Right renal pelvis (tissue), 4 donors: ENCODE measurements at regions not wholly inside any gene's neighbourhood (a gene's known extent, or its start where the extent isn't known, plus 50 kb on each side); places are given as distances from the start of the nearest gene placed in this dataset.
"Not testable (repeated sequence)": the region's sequence is repeated elsewhere in the genome, so short reads cannot be mapped to it uniquely, and the experiment has no call there.

Source experiments
- DNase-seq, 4 donors: peaks; one replicate each; pipeline ENCODE4 v3.0.0-alpha.2; 2013; ENCODE audit warnings: low read depth in 4 of 4, low spot score in 3 of 4, missing footprints in 1 of 4

DNA sequence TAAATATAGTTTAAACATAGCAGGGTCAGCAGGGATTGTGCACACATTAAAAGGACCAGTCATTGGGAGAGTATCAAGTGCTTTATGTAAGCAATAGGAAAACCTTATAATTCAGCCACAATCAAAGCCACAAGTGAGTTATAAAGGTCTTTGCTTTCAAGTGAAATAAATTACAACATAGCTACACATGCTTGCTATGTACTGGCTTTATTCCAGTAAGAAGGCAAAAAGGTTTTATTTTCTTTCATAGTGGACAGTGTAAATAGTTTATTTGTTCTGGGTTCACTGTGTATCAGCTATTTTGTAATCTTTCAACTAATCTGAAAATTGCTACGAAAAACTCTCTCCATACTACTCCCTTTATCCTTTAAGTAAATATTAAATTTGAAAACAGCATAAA, 691.4 kb downstream of the PCDH7 start:
- no peak for DNase-seq

DNA sequence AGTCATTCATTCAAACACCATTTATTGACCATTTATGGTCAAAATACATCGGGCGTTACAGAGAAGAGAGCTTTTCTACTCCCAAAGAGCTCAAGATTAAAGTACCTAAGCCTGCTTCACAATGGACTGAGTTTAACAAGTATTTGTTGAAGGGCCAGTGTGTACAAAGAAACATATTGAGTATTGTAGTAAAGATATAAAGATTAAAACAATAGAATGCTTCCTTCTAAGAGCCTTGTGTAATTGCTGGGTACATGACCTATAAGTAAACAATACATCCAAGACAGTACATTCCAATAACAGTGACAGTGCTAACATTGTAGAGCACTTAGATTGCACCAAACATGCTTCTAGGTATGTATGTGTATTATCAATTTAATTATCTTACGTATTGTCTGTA, 695.5 kb downstream of the PCDH7 start:
- no peak for DNase-seq

DNA sequence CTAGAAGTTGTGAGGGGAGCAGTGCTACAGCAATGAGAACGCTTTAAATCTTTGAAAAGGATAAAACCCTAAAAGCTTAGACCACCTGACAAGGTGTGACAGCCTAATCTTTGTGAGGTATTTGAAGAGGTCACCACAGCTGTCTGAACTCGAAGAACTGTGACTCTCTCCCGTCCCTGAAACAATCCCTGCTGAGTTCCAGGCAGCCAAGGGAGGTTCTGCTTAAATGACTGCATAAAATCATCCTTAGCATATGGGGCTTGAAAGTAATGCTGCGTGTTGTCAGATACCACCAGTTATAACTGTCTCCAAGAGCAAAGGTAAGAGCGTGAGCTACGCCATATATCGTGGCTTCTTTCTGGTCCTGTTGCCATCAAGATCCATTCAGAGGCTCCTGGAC, 696.3 kb downstream of the PCDH7 start:
- no peak for DNase-seq

DNA sequence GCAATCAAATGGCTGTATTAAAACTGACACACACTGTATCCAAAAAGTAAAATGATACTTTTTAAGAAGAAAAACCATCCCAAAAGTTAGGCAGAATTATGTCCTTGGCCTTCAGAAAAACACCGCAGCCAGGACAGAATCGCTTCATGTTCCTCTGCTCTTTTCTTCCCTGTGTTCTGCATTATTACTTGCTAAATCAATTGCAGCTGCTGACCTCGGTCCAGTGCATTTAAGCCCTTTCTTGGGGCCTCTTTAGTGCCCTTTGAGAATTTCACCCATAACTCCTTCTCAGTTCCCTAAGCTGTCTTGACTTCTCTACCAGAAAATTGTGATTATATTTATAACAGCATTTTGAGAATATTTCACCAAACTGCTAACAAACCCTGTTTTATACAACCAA, 696.9 kb downstream of the PCDH7 start:
- DNase-seq, result no peak

DNA sequence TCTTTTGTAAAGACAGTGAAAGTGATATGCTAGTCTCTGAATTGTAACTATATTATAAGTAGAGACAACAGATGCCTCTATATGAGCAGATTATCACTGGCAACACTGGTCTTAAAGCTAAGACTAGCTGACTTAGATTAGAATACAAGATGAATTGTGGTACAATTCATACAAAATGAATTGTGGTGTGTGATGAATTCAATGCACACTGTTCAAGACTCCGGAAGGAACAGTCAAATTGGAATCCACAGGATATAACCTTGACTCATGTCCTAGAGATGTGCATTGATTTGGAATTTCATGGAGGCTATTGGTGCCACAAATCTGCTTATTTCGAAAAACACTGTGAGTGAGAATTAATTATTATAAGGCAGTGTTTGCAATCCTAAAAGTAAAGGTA, 701.8 kb downstream of the PCDH7 start:
- no peak for DNase-seq

DNA sequence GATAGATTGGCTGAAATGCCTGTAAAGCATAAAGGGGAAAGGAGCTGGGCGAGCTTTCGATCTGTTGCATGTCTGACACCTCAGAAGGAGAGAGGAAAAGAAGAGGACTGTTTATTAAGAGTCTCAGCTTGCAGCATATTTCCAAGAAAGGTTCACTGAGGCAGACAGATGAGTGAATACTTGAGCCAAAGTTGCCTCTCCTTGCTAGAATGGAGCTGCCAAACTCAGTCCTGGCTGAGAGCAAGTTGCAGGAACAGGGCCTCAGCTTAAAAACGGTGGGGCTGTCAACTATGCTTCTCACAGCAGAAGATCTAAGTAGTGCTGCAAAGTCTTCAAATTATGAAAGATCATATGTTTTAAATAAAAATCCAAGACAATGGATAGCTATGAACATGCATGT, 707.5 kb downstream of the PCDH7 start:
- DNase-seq, result no peak

DNA sequence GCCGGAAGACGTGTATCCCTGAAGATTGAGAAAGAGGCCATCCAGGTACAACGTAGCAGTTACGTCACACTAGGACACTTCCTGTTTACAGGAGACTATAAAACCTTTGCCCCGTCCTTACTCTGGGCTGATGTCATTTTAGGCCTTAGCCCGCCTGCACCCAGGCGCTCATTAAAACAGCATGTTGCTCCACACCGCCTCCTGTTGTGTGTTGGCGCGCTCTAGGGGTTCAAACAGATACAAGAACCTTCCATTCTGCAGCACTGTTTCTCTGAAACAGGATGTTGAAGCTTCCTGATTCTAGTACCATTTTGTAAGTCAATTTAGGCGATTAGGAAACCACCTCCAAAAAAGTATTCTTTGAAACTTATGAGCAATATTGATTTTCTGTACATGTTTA, 722.1 kb downstream of the PCDH7 start:
- no peak for DNase-seq

DNA sequence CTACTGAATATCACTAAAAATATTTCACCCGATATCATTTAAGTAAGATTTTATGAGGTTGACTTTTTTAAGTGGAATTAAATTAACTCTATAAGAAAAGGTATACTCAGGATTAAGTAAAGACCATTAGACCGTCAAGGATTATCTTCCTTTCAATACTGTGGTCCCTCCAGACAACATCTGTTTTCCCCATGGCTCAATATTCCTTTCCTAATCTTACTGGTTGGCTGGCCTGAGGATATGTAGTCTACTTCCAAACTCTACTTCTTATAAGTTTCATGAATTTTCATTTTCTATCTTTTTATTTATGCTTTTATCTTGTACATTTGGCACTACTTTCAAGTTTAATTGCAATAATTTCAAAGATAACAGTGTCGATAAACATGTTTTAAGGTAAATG, 725.4 kb downstream of the PCDH7 start:
- no peak for DNase-seq

DNA sequence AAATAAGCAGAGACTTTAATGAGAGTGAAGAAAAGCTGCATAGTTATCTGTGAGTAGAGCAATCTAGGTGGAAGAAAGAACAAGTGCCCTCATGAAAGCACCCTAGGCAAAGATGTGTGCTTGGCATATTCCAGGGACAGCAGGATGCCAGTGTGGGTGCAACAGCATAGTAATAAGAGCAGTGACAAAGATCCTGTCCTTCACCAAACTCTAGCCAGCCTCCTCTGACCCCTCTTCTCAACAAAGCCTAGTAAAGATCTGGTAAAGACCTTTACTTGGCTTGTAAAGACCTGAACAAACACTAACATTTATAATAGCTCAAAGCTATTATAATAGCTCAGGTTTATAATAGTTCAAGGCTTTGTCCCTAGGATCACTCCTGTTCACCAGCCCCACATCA, 735.4 kb downstream of the PCDH7 start:
- DNase-seq, result no peak

DNA sequence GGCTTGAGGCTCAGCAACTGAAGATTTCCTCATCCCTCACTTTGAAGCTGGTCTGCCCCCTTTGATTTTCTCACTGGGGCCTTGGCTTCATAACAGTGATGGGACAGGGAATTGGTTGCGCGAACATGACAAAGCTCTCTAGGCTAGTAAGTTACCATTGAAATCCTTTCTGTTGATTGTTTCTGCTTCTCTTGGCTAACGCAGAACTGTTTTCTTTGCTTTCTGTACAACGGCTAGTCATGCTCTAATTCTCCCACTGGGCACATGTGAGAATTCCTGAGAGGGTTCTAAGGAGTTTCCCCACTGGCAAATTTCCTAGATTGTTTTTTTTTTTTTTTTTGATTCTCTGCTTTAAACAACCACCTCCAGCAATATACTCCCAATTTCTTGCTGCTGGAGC, 738.6 kb downstream of the PCDH7 start:
- DNase-seq, result no peak

DNA sequence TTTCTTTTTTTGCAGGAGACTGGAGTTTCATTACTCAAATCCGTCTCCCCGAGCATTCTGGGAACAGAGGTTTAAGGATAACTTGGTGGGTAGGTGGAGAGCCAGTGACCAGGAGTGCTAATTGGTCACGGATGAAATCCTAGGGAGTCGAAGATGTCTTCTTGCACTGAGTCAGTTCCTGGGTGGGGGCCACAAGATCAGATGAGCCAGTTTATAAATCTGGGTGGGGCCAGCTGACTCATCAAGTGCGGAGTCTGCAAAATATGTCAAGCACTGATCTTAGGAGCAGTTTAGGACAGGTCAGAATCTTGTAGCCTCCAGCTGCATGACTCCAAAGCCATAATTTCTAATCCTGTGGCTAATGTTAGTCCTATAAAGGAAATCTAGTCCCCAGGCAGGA, 741.3 kb downstream of the PCDH7 start:
- no peak for DNase-seq

DNA sequence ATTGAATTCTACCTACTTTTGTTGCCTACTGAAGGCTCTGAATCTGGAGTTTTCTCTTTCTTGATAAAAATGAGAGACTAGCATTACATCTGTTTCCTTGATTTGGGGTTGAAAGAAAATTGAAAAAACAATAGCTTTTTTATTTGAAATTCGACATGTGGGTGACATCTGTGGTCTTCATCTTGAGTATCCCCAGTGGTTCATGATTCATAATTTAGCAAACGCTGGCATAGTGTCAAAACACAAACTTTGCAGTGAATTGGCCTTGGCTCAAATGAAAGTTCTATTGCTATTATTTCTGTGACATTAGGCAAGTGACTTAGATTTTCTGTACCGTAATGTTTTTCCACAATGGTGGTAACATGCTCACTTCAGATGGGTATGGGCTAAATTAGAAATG, 747.6 kb downstream of the PCDH7 start:
- DNase-seq, result no peak

DNA sequence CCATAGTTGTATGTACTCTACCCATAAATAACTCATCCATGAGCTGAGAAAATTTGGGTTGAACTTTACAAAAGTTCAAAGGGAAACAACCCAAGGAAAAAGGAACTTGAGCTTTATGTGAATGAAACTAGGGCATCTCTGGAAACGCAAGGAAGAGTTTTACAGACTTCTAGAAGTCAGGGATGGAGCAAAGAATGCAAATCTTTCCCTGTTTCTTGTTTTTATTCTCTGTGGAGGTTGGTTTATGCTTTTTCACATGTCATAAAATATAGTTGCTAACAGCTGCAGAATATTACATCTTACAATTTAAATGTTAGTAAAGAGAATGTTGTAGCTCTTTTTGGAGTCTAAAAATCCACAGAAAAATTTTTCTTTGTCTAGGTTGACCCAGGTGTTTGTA, 754.1 kb downstream of the PCDH7 start:
- peak in 1 of 4 donors; percentile 0 for DNase-seq

DNA sequence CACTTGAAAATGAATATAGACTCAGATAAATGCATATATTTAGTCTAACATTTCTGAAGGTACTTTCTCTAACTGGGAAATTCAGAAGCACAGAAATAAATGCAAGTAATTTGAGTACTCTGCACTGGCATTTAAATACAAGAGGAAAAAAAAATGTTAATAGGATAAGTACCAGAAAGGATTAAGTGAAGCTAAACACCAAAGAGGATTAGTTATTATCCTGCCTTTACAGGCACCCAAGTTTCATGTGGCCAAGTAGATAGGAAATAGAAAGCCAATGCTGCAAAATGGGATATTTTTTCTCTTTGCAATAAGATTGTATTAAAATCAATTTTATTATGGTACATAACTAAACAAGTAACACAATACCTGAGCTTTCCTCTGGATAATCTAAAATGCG, 762.5 kb downstream of the PCDH7 start:
- no peak for DNase-seq

DNA sequence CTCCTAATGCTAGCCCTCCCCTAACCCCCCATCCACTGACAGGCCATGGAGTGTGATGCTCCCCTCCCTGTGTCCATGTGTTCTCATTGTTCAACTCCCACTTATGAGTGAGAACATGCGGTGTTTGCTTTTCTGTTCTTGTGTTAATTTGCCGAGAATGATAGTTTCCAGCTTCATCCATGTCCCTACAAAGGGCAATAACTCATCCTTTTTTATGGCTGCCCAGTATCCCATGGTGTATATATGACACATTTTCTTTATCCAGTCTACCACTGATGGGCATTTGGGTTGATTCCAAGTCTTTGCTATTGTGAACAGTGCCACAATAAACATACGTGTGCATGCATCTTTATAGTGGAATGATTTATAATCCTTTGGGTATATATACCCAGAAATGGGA, 779.0 kb downstream of the PCDH7 start:
- not testable (repeated sequence) for DNase-seq

DNA sequence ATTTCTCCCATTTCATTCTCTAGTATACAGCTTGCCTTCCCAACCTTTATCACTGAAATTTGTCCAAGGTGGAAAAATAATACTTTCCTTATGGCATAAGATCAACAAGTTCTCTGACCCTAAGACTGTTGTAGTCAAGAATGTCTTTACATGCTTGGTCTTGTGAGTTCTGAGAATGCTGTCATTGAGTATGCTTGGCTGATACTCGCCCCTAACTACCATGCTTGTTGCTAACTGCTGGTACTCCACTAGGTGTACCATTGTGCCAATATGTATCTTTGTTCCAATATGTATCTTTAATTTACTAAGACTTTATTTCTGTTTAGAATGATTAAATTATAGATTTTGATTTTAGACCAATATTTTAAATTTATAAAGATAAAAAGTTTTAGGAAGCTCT, 796.4 kb downstream of the PCDH7 start:
- no peak for DNase-seq

DNA sequence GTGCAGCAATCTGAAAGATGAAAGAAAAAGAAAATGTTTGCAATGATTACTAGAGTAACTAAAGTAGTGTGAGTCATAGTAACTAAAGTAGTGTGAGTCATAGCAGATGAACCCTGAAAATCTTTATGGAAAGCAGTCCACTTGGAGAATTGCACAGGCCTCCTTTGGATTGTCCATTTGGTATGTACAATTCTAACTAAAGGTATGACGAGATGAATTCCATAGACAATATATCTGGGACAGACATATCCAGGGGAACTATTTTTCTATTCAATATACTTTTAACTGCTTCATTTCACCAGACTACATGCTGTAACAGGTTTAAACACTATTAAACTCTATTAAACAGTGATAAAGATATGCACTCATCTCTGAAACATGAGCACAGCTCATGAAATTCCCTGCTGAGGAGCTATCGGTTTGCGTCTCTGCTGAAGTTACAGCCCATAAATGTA, 798.7 kb downstream of the PCDH7 start:
- DNase-seq, result no peak

DNA sequence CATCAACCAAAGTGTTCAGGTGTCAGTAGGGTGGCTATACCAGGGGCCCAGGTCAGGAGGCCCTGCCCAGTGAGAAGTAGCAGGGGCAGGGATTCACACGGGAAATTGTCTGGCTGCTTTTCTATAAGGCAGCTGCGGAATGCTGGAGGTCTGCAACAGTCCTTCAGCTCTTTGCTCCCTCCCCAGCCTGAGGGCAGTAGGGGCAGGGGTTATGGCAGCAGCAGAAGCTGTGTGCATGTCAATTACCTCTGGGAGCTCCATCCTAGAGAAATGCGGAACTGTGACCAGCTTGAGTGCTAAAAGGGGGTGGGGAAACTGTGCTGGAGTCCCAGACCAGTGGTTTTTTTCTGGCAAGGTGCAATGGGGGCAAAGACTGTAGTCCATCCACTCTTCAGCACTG, 810.4 kb downstream of the PCDH7 start:
- DNase-seq, result no peak

DNA sequence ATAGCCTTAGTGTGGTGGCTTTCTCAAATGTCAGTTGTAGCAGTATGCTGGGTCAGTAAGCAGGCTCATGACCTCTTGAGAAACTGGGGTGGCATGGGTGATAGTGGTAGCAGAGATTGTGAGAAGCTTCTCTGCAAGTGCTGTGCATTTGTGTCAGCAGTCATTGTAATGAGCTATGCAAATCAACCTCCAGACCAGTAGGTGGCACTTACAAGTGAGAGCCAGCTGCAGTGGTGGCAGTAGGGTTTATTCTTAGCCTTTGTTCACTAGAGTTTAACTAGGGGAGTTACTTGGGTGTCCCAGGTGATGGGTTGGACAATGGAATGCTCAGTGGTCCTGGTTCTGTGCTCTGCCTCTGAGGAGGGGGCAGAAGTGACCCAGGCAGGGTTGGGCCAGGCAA, 818.7 kb downstream of the PCDH7 start:
- no peak for DNase-seq

DNA sequence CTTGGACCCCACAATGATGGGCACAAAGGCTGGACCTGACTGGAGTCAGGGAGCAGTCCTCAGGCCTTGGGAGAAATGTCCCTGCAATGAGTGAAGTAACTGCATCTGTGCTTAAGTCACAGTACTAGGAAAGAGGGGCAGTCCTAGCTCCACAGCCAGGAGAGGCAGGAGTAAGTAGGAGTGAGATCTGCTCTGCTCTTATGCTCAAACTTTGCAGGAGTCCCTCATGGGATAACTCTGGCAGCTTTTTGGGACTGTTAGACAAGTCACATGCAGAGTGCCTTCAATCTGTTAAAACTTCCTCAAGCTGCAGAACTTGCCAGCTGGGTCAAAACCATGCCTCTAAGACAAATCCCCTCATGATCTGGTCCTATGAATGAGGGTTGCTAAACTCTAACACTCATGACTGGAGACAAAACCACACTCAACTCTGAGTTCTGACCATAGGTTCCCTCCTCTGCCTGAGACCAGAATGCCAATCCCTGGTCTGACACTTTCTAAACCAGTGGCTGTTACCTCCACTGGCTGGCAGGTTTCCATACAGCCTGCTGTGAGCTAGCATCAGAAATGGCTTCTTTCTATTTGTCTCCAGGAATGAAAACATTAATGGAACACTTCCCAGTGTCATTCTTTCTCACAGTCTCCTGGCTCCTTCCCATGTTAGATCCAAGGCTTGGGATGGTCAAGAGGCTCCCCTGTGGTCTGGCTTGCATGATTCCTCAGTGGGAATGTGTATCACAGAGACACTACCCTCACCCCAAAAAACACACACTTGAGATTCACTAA, 819.3 kb downstream of the PCDH7 start:
- no peak for DNase-seq

DNA sequence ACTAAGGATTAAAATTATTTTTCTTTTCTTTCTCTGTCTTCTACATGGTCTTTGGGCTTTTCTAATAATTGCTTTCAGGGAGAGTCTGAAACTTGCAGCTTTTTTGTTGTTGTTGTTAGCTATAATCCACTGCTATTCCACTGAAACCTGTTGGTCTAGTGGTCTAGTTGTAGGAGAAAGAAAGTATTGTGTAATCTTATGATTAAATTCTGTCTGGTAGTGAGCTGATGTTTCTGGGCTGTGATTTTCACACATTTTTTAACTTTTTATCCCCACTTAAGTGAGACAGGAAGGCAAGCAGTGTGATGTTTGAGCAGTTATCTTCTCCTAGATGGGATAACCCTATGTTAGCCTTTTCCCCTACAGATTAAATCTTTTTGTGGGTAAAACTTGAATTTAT, 825.2 kb downstream of the PCDH7 start:
- no peak for DNase-seq

DNA sequence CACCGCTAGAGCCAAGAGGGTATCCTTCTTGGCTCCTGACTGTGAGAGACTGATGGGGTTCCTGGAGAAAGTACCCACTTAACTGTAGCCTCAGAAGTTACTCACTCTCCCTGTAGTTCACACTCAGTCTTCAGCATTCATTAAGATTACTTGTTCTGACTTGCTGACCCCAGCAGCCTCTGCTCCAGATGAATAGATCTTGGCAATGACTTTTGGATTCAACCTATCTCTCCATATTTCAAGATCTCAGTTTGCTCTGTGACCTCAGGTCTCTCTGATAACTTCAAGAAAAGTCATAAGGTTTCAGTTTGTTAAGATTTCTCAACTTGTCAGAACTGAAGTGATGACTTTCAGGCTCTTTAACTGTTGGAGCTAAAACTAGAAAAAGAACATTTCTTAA, 825.6 kb downstream of the PCDH7 start:
- no peak for DNase-seq

DNA sequence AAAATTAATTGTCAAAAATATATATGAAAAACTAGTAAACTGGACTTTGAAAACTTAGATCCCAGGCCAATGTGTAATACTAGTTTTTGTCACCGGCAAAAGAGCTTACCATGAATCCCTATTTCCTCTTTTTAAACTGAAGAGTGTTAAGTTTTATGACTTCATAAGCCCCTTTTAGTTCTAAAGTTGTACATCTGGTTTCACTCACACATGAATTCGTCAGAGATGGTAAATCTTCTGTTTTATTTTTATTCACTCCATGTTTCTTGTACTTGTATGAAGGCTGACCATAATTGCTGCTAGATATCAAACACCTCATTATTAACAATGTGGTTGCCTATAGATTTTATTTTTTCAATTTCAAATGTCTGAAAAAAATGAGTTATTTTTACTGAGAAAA, 827.9 kb downstream of the PCDH7 start:
- peak in 2 of 4 donors; percentile 10 to 14 for DNase-seq
